ENCODE measurements at regions not wholly inside any gene's neighbourhood (a gene's known extent, or its start where the extent isn't known, plus 50 kb on each side); places are given as distances from the start of the nearest gene placed in this dataset.
A peak's percentile ranks its signal among the peaks of the same experiment; 100 is the strongest.
"Not testable (repeated sequence)": the region's sequence is repeated elsewhere in the genome, so short reads cannot be mapped to it uniquely, and the experiment has no call there.

- no peak for TF ChIP-seq CTCF (IDR thresholded peaks at IDR 0.05; ENCODE audit: borderline replicate concordance, control extremely low read depth, extremely low read depth, insufficient read depth, missing control alignments)
- in situ Hi-C loops (cut with MboI; ENCODE audit: low sequenced_read_pairs, unreplicated experiment), result loop anchor here (25.0 kb wide), 1 partner anchor 101 kb away; no protein-coding TSS in a partner anchor
- DNase-seq (ENCODE audit: low spot score), result no peak
Observed at GRCh38 chr5:54385994-54386393, 69.5 kb upstream of the HSPB3 start.

- TF ChIP-seq CTCF (IDR thresholded peaks at IDR 0.05; ENCODE audit: borderline replicate concordance, control extremely low read depth, extremely low read depth, insufficient read depth, missing control alignments), result no peak
- in situ Hi-C loops (cut with MboI; ENCODE audit: low sequenced_read_pairs, unreplicated experiment), result loop anchor here (25.0 kb wide), 1 partner anchor 103 kb away; no protein-coding TSS in a partner anchor
Observed at GRCh38 chr5:54384356-54384933, 71.1 kb upstream of the HSPB3 start.

GRCh38 chr5:54383941-54384340 lies 71.6 kb upstream of the HSPB3 start:
- in situ Hi-C loops (cut with MboI; ENCODE audit: low sequenced_read_pairs, unreplicated experiment), result loop anchor here (25.0 kb wide), 1 partner anchor 103 kb away; no protein-coding TSS in a partner anchor
- no peak for TF ChIP-seq CTCF (IDR thresholded peaks at IDR 0.05; ENCODE audit: borderline replicate concordance, control extremely low read depth, extremely low read depth, insufficient read depth, missing control alignments)
- DNase-seq (ENCODE audit: low spot score), result no peak

More at GRCh38 chr5:54384356-54384933, 71.1 kb upstream of the HSPB3 start:
- no peak for DNase-seq (ENCODE audit: low spot score)

- no peak for TF ChIP-seq CTCF (IDR thresholded peaks at IDR 0.05; ENCODE audit: borderline replicate concordance, control extremely low read depth, extremely low read depth, insufficient read depth, missing control alignments)
- in situ Hi-C loops (cut with MboI; ENCODE audit: low sequenced_read_pairs, unreplicated experiment), result loop anchor here (25.0 kb wide), 1 partner anchor 104 kb away; no protein-coding TSS in a partner anchor
- DNase-seq (ENCODE audit: low spot score), result no peak
Observed at GRCh38 chr5:54383225-54383901, 72.1 kb upstream of the HSPB3 start.

GRCh38 chr5:54381319-54381718 lies 70.9 kb upstream of the ARL15 start:
- in situ Hi-C loops (cut with MboI; ENCODE audit: low sequenced_read_pairs, unreplicated experiment), result loop anchor here (25.0 kb wide), 1 partner anchor 106 kb away; no protein-coding TSS in a partner anchor
- not testable (repeated sequence) for DNase-seq (ENCODE audit: low spot score)

- in situ Hi-C loops (cut with MboI; ENCODE audit: low sequenced_read_pairs, unreplicated experiment), result loop anchor here (25.0 kb wide), 1 partner anchor 108 kb away; no protein-coding TSS in a partner anchor
Observed at GRCh38 chr5:54379590-54379989, 69.2 kb upstream of the ARL15 start.

More at GRCh38 chr5:54379590-54379989, 69.2 kb upstream of the ARL15 start:
- TF ChIP-seq CTCF (IDR thresholded peaks at IDR 0.05; ENCODE audit: borderline replicate concordance, control extremely low read depth, extremely low read depth, insufficient read depth, missing control alignments), result no peak
- peak; percentile 38 for DNase-seq (ENCODE audit: low spot score)
